ENCODE measurements at regions not wholly inside any gene's neighbourhood (a gene's known extent, or its start where the extent isn't known, plus 50 kb on each side); places are given as distances from the start of the nearest gene placed in this dataset.

DNA sequence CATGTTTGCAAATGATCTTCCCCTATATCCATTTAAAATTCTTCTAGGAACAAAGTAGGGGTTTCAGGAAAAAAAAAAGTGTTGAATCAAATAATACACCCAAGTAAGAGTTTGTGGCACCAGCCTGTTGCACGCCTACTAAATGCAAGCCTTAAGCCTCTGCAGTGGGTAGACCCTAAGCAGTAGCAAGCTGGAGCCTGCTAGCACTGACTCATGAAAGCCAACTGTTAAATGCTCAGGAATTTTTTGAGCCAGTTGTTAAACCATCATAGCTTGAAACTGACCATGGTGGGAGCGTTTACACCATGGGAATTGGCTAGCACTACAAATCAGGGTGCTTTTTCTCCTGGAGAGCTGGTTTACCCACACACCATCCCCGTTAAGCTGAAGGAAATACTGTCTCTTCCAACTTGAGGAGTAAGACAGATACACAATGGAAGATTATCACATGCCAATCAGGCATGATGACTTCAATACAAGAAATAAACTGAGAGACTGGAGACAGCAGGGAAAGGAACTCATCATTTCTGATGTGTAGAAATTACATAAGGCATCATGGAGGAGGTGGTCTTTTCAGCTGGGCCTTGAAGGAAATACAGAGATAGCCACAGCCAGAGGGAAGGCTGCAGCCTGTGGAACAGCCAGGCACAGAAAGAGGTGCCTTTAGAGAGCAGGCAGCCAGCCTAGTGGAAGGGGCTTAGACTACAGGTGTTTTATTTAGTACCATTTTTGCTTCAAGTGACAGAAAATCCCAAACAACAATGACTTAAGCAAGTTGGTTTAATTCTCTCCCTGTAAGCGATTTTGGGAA lies 110.8 kb downstream of the SNX5 start:
- DNase-seq (no peak), ATAC-seq (ENCODE audit: low read depth) (no peak)
- ChIA-PET CTCF (interaction anchor here (1.2 to 1.9 kb wide), 2 partner anchors 21 to 175 kb away, joined by 4 to 5 read pairs; no protein-coding TSS in a partner anchor), POLR2A (interaction anchor here (0.6 to 2.4 kb wide), 4 partner anchors 16 to 109 kb away, joined by 3 to 4 read pairs (median 3); no protein-coding TSS in a partner anchor)
- Mint-ChIP-seq H3K27ac (peak overlapping the region; percentile 7), H3K36me3 (ENCODE audit: low read depth) (no peaks in the 10 kb centered on the region), H3K9me3 (no peaks in the 10 kb centered on the region), H3K27me3 (peaks cover 9% of the 10 kb centered on the region), H3K4me3 (no peak overlapping the region), H3K4me1 (peaks cover 85% of the 10 kb centered on the region)
- intact Hi-C loops (cut with micrococcal nuclease), result no loop called here
- TF ChIP-seq, protein P1, sequence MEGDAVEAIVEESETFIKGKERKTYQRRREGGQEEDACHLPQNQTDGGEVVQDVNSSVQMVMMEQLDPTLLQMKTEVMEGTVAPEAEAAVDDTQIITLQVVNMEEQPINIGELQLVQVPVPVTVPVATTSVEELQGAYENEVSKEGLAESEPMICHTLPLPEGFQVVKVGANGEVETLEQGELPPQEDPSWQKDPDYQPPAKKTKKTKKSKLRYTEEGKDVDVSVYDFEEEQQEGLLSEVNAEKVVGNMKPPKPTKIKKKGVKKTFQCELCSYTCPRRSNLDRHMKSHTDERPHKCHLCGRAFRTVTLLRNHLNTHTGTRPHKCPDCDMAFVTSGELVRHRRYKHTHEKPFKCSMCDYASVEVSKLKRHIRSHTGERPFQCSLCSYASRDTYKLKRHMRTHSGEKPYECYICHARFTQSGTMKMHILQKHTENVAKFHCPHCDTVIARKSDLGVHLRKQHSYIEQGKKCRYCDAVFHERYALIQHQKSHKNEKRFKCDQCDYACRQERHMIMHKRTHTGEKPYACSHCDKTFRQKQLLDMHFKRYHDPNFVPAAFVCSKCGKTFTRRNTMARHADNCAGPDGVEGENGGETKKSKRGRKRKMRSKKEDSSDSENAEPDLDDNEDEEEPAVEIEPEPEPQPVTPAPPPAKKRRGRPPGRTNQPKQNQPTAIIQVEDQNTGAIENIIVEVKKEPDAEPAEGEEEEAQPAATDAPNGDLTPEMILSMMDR (IDR thresholded peaks at IDR 0.05), result no peak

DNA sequence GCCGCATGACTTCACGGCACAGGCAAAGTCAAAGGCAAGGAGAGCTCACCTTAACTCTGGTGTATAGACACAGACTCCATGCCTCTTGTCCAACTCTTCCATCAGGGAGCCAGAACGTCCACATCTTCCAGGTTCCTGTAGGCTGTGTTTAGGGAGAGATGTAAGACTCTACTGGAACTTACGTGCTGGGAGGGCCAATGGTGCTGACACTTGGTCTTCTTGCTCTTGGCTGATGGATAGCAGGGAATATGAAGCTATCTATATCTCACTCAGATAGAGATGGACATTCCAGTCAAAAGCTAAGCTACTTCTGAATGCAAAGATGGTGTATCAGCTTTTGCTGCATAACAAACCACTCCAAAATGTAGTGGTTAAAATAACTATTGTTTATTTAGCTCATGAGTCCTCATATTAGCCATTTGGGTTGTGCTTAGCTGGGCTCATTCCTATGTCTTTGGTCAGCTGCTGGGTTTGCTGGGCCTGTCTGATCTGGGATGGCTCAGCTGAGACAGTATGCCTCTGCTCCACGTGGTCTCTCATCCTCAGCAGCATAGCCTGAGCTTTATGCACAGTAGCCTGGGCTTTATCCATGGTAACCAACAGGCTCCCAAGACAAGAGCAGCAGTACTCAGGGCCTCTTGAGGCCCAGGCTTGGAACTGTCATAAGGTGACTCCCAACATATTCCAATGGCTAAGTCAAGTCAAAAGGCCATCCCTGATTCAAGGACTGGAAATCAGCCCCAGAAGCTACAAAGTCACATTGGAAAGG lies 111.6 kb downstream of the SNX5 start:
- Mint-ChIP-seq H3K4me1 (peaks cover 78% of the 10 kb centered on the region), H3K4me3 (peak overlapping the region; percentile 32), H3K9me3 (no peaks in the 10 kb centered on the region), H3K27ac (peak overlapping the region; percentile 74), H3K27me3 (peaks cover 2% of the 10 kb centered on the region), H3K36me3 (ENCODE audit: low read depth) (no peaks in the 10 kb centered on the region)
- DNase-seq (no peak), ATAC-seq (ENCODE audit: low read depth) (no peak)
- intact Hi-C loops (cut with micrococcal nuclease), result loop anchor here (1.0 kb wide), 4 partner anchors 11 to 175 kb away; partner anchors contain the start of gene RRBP1
- CTCF ChIA-PET, result interaction anchor here (0.7 to 1.9 kb wide), 4 partner anchors 21 to 174 kb away, joined by 3 to 5 read pairs (median 4); no protein-coding TSS in a partner anchor
- POLR2A ChIA-PET, result interaction anchor here (1.1 to 2.4 kb wide), 5 partner anchors 9 to 175 kb away, joined by 3 to 9 read pairs (median 4); partner anchors contain the start of gene RRBP1
- TF ChIP-seq, protein P1 (IDR thresholded peaks at IDR 0.05), result no peak

DNA sequence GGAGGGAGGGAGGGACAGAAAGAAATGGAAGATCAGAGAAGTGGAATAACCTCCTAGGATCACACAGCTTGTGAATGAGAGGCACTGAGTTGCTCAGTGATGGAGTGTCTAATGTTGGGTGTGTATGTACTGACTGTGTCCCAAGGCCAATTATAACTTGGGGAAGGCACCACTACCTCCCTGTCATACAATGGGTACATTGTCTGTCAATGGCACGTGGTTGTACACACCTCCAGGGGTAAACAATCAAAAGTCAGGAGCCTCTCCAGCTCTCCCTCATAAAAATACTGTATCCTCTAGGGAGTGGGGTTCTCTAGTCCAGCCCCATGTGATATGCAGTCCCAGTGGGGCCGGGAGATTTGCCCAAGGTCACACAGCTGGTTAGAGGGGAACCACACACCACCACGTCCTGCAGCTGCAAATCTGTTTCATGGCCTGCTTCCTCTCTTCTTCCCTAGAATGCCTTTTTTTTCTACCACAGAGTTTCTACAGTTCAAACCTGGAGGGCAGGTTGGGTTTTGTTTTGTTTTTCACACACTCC lies 112.5 kb downstream of the SNX5 start:
- intact Hi-C loops (cut with micrococcal nuclease), result loop anchor here (1.0 kb wide), 4 partner anchors 10 to 174 kb away; partner anchors contain the start of gene RRBP1
- no peaks in the 10 kb centered on the region for H3K36me3 Mint-ChIP-seq (ENCODE audit: low read depth)
- DNase-seq (peak; percentile 56), ATAC-seq (ENCODE audit: low read depth) (peak; percentile 90)
- peak overlapping the region; percentile 82 for H3K27ac Mint-ChIP-seq
- ChIA-PET POLR2A (interaction anchor here (0.6 to 1.7 kb wide), 6 partner anchors 8 to 284 kb away, joined by 3 to 9 read pairs (median 4); partner anchors contain the start of gene RRBP1), CTCF (interaction anchor here (0.7 to 1.9 kb wide), 4 partner anchors 22 to 83 kb away, joined by 3 to 7 read pairs (median 4); no protein-coding TSS in a partner anchor)
- TF ChIP-seq, protein P1 (IDR thresholded peaks at IDR 0.05), result no peak
- peak overlapping the region; percentile 65 for H3K4me3 Mint-ChIP-seq
- no peaks in the 10 kb centered on the region for H3K27me3 Mint-ChIP-seq
- no peaks in the 10 kb centered on the region for H3K9me3 Mint-ChIP-seq
- peaks cover 73% of the 10 kb centered on the region for H3K4me1 Mint-ChIP-seq

DNA sequence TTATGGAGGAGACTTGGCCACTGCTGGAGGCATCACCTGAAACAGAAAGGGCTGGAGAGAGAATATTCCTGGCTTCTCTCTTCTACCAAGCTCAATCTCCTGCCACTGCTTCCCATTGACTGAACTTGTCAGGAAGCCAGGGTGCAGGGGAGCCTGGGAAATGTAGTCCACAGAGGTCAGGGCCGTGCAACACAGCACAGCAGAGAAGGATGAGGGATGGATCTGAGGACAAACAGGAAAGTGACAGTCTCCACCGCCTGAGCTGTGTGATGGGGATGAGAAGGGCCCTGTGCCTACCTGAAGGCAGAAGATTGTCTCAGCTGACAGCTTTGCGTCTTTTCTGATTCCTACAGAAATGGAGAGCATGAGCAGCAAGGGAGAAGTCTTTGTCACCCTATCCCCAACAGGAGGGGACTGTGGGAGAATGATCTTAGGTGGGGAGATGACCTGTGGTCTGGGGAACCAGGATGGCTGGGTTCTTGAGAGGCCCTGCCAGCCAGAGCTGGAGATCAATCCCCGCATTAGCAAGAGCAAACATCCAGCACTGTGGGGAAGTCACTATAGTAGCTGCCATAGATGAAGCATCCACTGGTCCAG lies 114.2 kb downstream of the SNX5 start:
- TF ChIP-seq, protein P1 (IDR thresholded peaks at IDR 0.05), result no peak
- POLR2A ChIA-PET, result no interaction called here
- intact Hi-C loops (cut with micrococcal nuclease), result no loop called here
- no peaks in the 10 kb centered on the region for H3K9me3 Mint-ChIP-seq
- CTCF ChIA-PET, result interaction anchor here (1.1 to 1.2 kb wide), 3 partner anchors 17 to 172 kb away, joined by 3 read pairs; partner anchors contain the start of gene RRBP1
- H3K4me3 Mint-ChIP-seq, result no peak overlapping the region
- no peaks in the 10 kb centered on the region for H3K27me3 Mint-ChIP-seq
- ATAC-seq (ENCODE audit: low read depth), result no peak
- no peak for DNase-seq
- H3K4me1 Mint-ChIP-seq, result peaks cover 68% of the 10 kb centered on the region
- no peak overlapping the region for H3K27ac Mint-ChIP-seq
- no peaks in the 10 kb centered on the region for H3K36me3 Mint-ChIP-seq (ENCODE audit: low read depth)
